DOHH2 (cell line): ENCODE measurements at regions not wholly inside any gene's neighbourhood (a gene's known extent, or its start where the extent isn't known, plus 50 kb on each side); places are given as distances from the start of the nearest gene placed in this dataset.

Experiments used
- EZH2phosphoT487 ChIP-seq: fragments of 200-600 bp; sonication (generic); IDR thresholded peaks from 2 replicates; pipeline ENCODE4 v1.6.1; 2017; ENCODE audit warnings: borderline replicate concordance, mild to moderate bottlenecking, antibody characterized with exemption, low read length, moderate library complexity, mixed read lengths
- TF ChIP-seq, protein P1 (sequence below): fragments of 200-600 bp; sonication (generic); IDR thresholded peaks from one replicate; pipeline ENCODE4 v1.5.1; 2014; ENCODE audit warnings: antibody characterized with exemption, mild to moderate bottlenecking, low read depth, low read length; ENCODE audit not compliant: poor library complexity, severe bottlenecking

DNA sequence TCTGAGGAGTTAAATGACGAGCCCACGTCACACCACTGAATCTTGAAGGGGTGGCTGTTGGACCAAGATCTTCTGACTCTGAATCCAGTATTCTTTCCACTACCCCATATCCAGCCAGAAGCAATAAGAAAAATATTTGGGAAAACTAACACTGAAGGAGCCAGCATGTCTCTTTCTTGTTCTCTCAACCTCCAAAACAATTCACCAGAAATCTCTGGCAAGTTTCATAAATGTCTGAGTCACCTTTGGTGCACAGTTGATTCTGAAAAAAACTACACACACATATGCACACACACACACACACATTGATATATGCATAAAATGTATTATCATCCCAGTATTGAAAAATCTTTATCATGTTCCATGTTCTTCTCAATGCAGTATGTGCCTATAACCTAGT lies 104.3 kb upstream of the BLID start:
- TF ChIP-seq, protein P1, sequence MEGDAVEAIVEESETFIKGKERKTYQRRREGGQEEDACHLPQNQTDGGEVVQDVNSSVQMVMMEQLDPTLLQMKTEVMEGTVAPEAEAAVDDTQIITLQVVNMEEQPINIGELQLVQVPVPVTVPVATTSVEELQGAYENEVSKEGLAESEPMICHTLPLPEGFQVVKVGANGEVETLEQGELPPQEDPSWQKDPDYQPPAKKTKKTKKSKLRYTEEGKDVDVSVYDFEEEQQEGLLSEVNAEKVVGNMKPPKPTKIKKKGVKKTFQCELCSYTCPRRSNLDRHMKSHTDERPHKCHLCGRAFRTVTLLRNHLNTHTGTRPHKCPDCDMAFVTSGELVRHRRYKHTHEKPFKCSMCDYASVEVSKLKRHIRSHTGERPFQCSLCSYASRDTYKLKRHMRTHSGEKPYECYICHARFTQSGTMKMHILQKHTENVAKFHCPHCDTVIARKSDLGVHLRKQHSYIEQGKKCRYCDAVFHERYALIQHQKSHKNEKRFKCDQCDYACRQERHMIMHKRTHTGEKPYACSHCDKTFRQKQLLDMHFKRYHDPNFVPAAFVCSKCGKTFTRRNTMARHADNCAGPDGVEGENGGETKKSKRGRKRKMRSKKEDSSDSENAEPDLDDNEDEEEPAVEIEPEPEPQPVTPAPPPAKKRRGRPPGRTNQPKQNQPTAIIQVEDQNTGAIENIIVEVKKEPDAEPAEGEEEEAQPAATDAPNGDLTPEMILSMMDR, result no peak
- no peak for TF ChIP-seq EZH2phosphoT487
